ENCODE measurements at regions not wholly inside any gene's neighbourhood (a gene's known extent, or its start where the extent isn't known, plus 50 kb on each side); places are given as distances from the start of the nearest gene placed in this dataset.

DNA sequence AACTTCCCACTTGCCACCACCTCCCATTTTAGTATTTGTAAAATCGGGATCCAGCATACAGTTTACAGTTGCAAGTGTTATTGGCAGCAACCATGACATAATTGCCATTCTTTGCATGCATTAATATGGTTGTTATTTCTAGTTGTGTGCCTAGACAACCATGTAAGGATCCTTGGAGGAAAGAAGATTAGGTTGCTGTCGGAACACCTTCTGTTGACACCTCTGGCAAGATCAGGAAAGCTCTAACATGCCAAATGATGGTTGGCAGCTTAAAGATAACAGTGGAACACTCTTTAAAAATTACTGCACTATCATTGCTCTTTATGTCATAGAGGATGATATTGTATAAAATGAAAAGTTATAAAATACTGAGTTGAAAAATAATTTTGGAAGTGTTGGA is 313.5 kb upstream of the RARB start:
- TF ChIP-seq POLR2A (IDR thresholded peaks at IDR 0.05), result no peak
- TF ChIP-seq, protein P1, sequence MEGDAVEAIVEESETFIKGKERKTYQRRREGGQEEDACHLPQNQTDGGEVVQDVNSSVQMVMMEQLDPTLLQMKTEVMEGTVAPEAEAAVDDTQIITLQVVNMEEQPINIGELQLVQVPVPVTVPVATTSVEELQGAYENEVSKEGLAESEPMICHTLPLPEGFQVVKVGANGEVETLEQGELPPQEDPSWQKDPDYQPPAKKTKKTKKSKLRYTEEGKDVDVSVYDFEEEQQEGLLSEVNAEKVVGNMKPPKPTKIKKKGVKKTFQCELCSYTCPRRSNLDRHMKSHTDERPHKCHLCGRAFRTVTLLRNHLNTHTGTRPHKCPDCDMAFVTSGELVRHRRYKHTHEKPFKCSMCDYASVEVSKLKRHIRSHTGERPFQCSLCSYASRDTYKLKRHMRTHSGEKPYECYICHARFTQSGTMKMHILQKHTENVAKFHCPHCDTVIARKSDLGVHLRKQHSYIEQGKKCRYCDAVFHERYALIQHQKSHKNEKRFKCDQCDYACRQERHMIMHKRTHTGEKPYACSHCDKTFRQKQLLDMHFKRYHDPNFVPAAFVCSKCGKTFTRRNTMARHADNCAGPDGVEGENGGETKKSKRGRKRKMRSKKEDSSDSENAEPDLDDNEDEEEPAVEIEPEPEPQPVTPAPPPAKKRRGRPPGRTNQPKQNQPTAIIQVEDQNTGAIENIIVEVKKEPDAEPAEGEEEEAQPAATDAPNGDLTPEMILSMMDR (IDR thresholded peaks at IDR 0.05), result no peak
- no peaks in the 10 kb centered on the region for H3K36me3 ChIP-seq
- 57 to 63% methylated on average over 2 of the region's 2 CpGs for WGBS, 2 donors
- no peak for DNase-seq
- H3K4me1 ChIP-seq, result no peaks in the 10 kb centered on the region
- intact Hi-C loops (cut with DNase I), result no loop called here
- H3K4me3 ChIP-seq, result no peak overlapping the region
- H3K27ac ChIP-seq, result no peak overlapping the region
- H3K9me3 ChIP-seq, result no peaks in the 10 kb centered on the region
- no peaks in the 10 kb centered on the region for H3K27me3 ChIP-seq

DNA sequence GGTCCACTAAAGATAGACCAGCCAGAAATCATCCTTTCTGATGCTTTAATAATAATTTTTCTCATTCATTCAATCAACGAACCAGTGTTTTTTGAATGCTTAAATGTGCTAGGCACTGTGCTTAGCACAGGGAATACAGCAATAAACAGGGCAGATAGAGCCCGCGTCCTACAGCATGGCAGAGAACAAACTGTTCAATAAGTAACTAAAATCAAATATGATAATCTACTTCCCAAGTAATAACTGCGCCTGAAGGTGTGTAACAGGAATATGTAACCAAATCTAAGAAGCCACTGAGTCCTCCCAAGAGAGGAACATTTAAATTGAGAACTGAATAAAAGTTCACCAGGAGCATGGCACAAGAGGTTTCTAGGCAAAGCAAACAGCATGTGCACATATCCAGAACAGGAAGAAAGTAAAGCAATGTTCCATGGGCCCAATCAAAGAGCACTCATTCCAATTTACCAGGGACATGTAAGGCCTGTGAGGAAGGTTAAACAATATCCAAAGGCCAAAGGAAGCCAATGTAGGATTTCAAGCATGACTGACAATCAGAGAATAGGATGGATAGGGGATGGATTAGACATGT is 311.0 kb upstream of the RARB start:
- Histone ChIP-seq H3K36me3 (no peaks in the 10 kb centered on the region), H3K27me3 (no peaks in the 10 kb centered on the region), H3K4me1 (peaks cover 0 to 6% (median 4%) of the 10 kb centered on the region in 3 donors), H3K27ac (no peak overlapping the region), H3K9me3 (no peaks in the 10 kb centered on the region), H3K4me3 (no peak overlapping the region)
- intact Hi-C loops (cut with DNase I), result no loop called here
- TF ChIP-seq POLR2A (IDR thresholded peaks at IDR 0.05), result no peak
- TF ChIP-seq, protein P1 (IDR thresholded peaks at IDR 0.05), result no peak
- 84 to 92% methylated on average over 4 of the region's 4 CpGs for WGBS, 2 donors
- no peak for DNase-seq

DNA sequence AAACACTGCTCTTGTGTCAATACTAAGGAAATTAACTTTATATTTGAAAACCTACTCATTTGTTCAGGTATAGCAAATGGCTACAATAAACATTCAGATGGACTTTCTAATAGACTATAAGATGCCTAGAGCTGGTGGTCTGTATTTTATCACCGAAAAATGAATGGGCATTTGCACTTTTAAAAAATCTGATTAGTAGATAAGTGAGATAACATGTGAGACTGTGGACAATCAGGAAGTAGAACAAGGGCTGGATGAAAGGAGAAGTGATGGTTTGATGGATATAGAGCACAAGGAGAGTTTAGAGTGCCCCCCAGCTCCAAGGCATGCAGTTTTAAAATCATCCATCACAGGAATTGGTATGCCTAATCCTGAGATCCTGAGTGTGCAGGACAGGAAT is 308.4 kb upstream of the RARB start:
- no peak overlapping the region for H3K27ac ChIP-seq
- no peaks in the 10 kb centered on the region for H3K36me3 ChIP-seq
- peaks cover 0 to 6% (median 4%) of the 10 kb centered on the region in 3 donors for H3K4me1 ChIP-seq
- no peaks in the 10 kb centered on the region for H3K9me3 ChIP-seq
- DNase-seq, result no peak
- no peaks in the 10 kb centered on the region for H3K27me3 ChIP-seq
- WGBS, 2 donors, result 80 to 88% methylated on average over 1 of the region's 1 CpG
- TF ChIP-seq, protein P1 (IDR thresholded peaks at IDR 0.05), result no peak
- no peak for TF ChIP-seq POLR2A (IDR thresholded peaks at IDR 0.05)
- intact Hi-C loops (cut with DNase I), result no loop called here
- H3K4me3 ChIP-seq, result no peak overlapping the region

DNA sequence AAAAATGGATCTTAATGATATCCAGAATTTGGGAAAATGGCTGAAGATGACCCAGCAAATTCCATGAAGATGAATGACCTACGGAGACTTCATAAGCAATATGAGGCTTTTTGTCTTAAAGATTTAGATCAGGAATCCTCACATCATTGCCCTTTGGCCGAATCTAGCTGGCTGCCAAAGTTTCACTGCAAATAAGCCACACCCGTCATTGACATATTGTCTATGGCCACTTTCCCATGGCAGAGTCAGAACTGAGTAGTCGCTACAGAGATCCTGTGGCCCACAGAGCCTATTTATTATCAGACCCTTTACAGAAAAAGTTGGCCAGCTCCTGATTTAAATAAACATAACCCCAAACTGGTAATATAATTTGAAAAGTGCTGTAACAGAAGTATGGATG is 307.4 kb upstream of the RARB start:
- DNase-seq, result no peak
- Histone ChIP-seq H3K27me3 (no peaks in the 10 kb centered on the region), H3K36me3 (no peaks in the 10 kb centered on the region), H3K4me1 (peaks cover 0 to 6% (median 4%) of the 10 kb centered on the region in 3 donors), H3K4me3 (no peak overlapping the region), H3K27ac (no peak overlapping the region), H3K9me3 (no peaks in the 10 kb centered on the region)
- intact Hi-C loops (cut with DNase I), result no loop called here
- TF ChIP-seq, protein P1 (IDR thresholded peaks at IDR 0.05), result no peak
- no peak for TF ChIP-seq POLR2A (IDR thresholded peaks at IDR 0.05)
- 42 to 43% methylated on average over 4 of the region's 4 CpGs for WGBS, 2 donors

DNA sequence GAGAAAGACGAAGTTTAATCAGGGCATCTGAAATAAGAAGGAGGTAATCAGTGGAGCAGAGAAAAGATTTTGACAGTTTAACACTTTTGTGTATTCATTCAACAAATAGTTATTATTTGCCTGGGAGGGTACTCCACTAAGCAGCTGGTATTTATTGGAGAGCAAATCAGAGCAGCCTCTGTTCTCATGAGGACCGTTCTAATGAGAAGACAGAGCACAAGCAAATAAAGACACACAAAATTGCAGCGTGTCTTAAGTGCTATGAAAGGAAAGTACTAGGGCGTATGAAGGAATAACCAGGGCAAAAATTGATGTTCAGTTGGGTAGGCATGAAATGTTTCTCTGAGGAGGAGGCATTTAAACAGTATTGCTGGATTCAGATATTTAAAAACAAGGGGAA is 302.9 kb upstream of the RARB start:
- H3K4me1 ChIP-seq, result peaks cover 0 to 11% (median 4%) of the 10 kb centered on the region in 3 donors
- no peak overlapping the region for H3K4me3 ChIP-seq
- no peak overlapping the region for H3K27ac ChIP-seq
- H3K36me3 ChIP-seq, result no peaks in the 10 kb centered on the region
- 70 to 84% methylated on average over 4 of the region's 4 CpGs for WGBS, 2 donors
- intact Hi-C loops (cut with DNase I), result no loop called here
- TF ChIP-seq POLR2A (IDR thresholded peaks at IDR 0.05), result no peak
- TF ChIP-seq, protein P1 (IDR thresholded peaks at IDR 0.05), result no peak
- H3K9me3 ChIP-seq, result peaks cover 0 to 24% (median 5%) of the 10 kb centered on the region in 3 donors
- no peaks in the 10 kb centered on the region for H3K27me3 ChIP-seq
- no peak for DNase-seq
